H9 (cell line): ENCODE measurements at regions not wholly inside any gene's neighbourhood (a gene's known extent, or its start where the extent isn't known, plus 50 kb on each side); places are given as distances from the start of the nearest gene placed in this dataset.

Experiments
- DNase-seq: peaks from one replicate; pipeline ENCODE4 v3.0.0-alpha.2; 2017
- H2AFZ ChIP-seq: one replicate; pipeline ENCODE4 v1.6.1; 2013; ENCODE audit warnings: mild to moderate bottlenecking, low read length, control low read depth, moderate library complexity
- H2AK5ac ChIP-seq: 2 replicates; pipeline ENCODE4 v1.6.1; 2013; ENCODE audit warnings: low read length, control low read depth, mixed read lengths; ENCODE audit not compliant: insufficient read length
- H2BK120ac ChIP-seq: one replicate; pipeline ENCODE4 v1.6.1; 2013; ENCODE audit warnings: low read depth, mild to moderate bottlenecking, low read length, control low read depth, inconsistent platforms; ENCODE audit not compliant: poor library complexity, severe bottlenecking
- H2BK12ac ChIP-seq: 2 replicates; pipeline ENCODE4 v1.6.1; 2013; ENCODE audit warnings: low read length, control low read depth, mixed read lengths, low read depth; ENCODE audit not compliant: insufficient read length
- H2BK15ac ChIP-seq: 2 replicates; pipeline ENCODE4 v1.6.1; 2013; ENCODE audit warnings: low read depth, low read length, control low read depth
- H2BK20ac ChIP-seq: one replicate; pipeline ENCODE4 v1.6.1; 2013; ENCODE audit warnings: low read depth, mild to moderate bottlenecking, low read length, control low read depth, inconsistent platforms; ENCODE audit not compliant: poor library complexity, severe bottlenecking
- H2BK5ac ChIP-seq: 2 replicates; pipeline ENCODE4 v1.6.1; 2013; ENCODE audit warnings: low read length, control low read depth, mixed read lengths; ENCODE audit not compliant: insufficient read length
- H3K14ac ChIP-seq: 2 replicates; pipeline ENCODE4 v1.6.1; 2013; ENCODE audit warnings: low read length, control low read depth; ENCODE audit not compliant: insufficient read depth
- H3K18ac ChIP-seq: 2 replicates; pipeline ENCODE4 v1.6.1; 2013; ENCODE audit warnings: low read depth, mild to moderate bottlenecking, mixed read lengths, low read length, control low read depth; ENCODE audit not compliant: insufficient read length
- H3K23ac ChIP-seq: 2 replicates; pipeline ENCODE4 v1.6.1; 2013; ENCODE audit warnings: low read length, control low read depth, mixed read lengths, low read depth; ENCODE audit not compliant: insufficient read length
- H3K23me2 ChIP-seq: 2 replicates; pipeline ENCODE4 v1.6.1; 2013; ENCODE audit warnings: low read depth, mild to moderate bottlenecking, mixed read lengths, low read length, control low read depth; ENCODE audit not compliant: insufficient read length, poor library complexity, severe bottlenecking
- H3K27ac ChIP-seq: 2 replicates; pipeline ENCODE4 v1.5.1; 2013; ENCODE audit warnings: low read length, control low read depth, mixed read lengths, low read depth; ENCODE audit not compliant: insufficient read length
- H3K27me3 ChIP-seq: 2 replicates; pipeline ENCODE4 v1.6.1; 2013; ENCODE audit warnings: low read length, control low read depth, inconsistent platforms; ENCODE audit not compliant: insufficient read depth
- H3K4ac ChIP-seq: 2 replicates; pipeline ENCODE4 v1.6.1; 2013; ENCODE audit warnings: low read depth, mild to moderate bottlenecking, control low read depth, inconsistent platforms, low read length, moderate library complexity
- H3K4me1 ChIP-seq: 2 replicates; pipeline ENCODE4 v1.6.1; 2013; ENCODE audit warnings: low read length, control low read depth, inconsistent platforms; ENCODE audit not compliant: insufficient read depth
- H3K4me2 ChIP-seq: 2 replicates; pipeline ENCODE4 v1.6.1; 2013; ENCODE audit warnings: low read length, control low read depth, mixed read lengths; ENCODE audit not compliant: insufficient read length, insufficient read depth
- H3K56ac ChIP-seq: 2 replicates; pipeline ENCODE4 v1.6.1; 2013; ENCODE audit warnings: low read depth, mild to moderate bottlenecking, mixed read lengths, low read length, control low read depth; ENCODE audit not compliant: insufficient read length
- H3K79me1 ChIP-seq: 2 replicates; pipeline ENCODE4 v1.6.1; 2013; ENCODE audit warnings: low read depth, mild to moderate bottlenecking, moderate library complexity, low read length, control low read depth, inconsistent platforms; ENCODE audit not compliant: insufficient read depth, poor library complexity, severe bottlenecking
- H3K79me2 ChIP-seq: 2 replicates; pipeline ENCODE4 v1.6.1; 2013; ENCODE audit warnings: low read length, control low read depth, inconsistent platforms; ENCODE audit not compliant: insufficient read depth
- H3K9ac ChIP-seq: 2 replicates; pipeline ENCODE4 v1.6.1; 2013; ENCODE audit warnings: low read length, control low read depth, mixed read lengths; ENCODE audit not compliant: insufficient read length; ENCODE audit errors: extremely low read depth
- H3K9me3 ChIP-seq: one replicate; pipeline ENCODE4 v1.6.1; 2013; ENCODE audit warnings: low read depth, low read length, inconsistent platforms; ENCODE audit not compliant: control insufficient read depth
- H3T11ph ChIP-seq: one replicate; pipeline ENCODE4 v1.6.1; 2013; ENCODE audit warnings: mild to moderate bottlenecking, low read length, control low read depth, inconsistent platforms
- H4K20me1 ChIP-seq: one replicate; pipeline ENCODE4 v1.6.1; 2013; ENCODE audit not compliant: control insufficient read depth, insufficient read length, insufficient read depth
- H4K5ac ChIP-seq: 2 replicates; pipeline ENCODE4 v1.6.1; 2013; ENCODE audit warnings: low read depth, mild to moderate bottlenecking, mixed read lengths, low read length, control low read depth; ENCODE audit not compliant: insufficient read length
- H4K8ac ChIP-seq: replicated peaks from 2 replicates; pipeline ENCODE4 v1.6.1; 2013; ENCODE audit warnings: low read length, control low read depth, mixed read lengths, low read depth; ENCODE audit not compliant: insufficient read length
- H4K91ac ChIP-seq: 2 replicates; pipeline ENCODE4 v1.6.1; 2013; ENCODE audit warnings: low read depth, mild to moderate bottlenecking, moderate library complexity, mixed read lengths, low read length, control low read depth; ENCODE audit not compliant: insufficient read length
- H3K27ac Mint-ChIP-seq, 3 experiments: 2 replicates in 2 of 3; 3 replicates in 1 of 3; pipeline ENCODE4 v1.8.0; 2020 to 2021; ENCODE audit warnings: mixed read lengths in 3 of 3, mild to moderate bottlenecking in 1 of 3, moderate library complexity in 1 of 3
- H3K27me3 Mint-ChIP-seq: 2 replicates; pipeline ENCODE4 v1.8.0; 2021; ENCODE audit warnings: low read depth, mild to moderate bottlenecking, moderate library complexity, mixed read lengths
- H3K36me3 Mint-ChIP-seq, 3 experiments: 2 replicates in 2 of 3; 3 replicates in 1 of 3; pipeline ENCODE4 v1.8.0; 2020 to 2021; ENCODE audit warnings: low read depth in 3 of 3, mixed read lengths in 3 of 3; ENCODE audit not compliant: insufficient read depth in 1 of 3
- H3K4me1 Mint-ChIP-seq, 2 experiments: 2 replicates each; pipeline ENCODE4 v1.8.0; 2020; ENCODE audit warnings: mixed read lengths in 2 of 2
- H3K4me3 Mint-ChIP-seq, 2 experiments: 2 replicates in 1 of 2; 3 replicates in 1 of 2; pipeline ENCODE4 v1.8.0; 2020 to 2021; ENCODE audit warnings: mild to moderate bottlenecking in 2 of 2, mixed read lengths in 2 of 2, moderate library complexity in 1 of 2
- H3K9me3 Mint-ChIP-seq, 2 experiments: 2 replicates in 1 of 2; 3 replicates in 1 of 2; pipeline ENCODE4 v1.8.0; 2020; ENCODE audit warnings: mild to moderate bottlenecking in 2 of 2, mixed read lengths in 2 of 2, moderate library complexity in 1 of 2
- WGBS: extraction: QIAGEN DNeasy Blood & Tissue Kit; methylation state at CpG from one replicate; pipeline ENCODE4 v1.1.7; 2013; ENCODE audit warnings: missing lambda C conversion rate, low lambda C conversion rate, mixed read lengths; ENCODE audit not compliant: insufficient read length; ENCODE audit errors: extremely low coverage; 5-methylcytosine and 5-hydroxymethylcytosine counted together
- TF ChIP-seq, protein P1 (sequence below): fragments of 200-600 bp; sonication (generic); conservative IDR thresholded peaks from 3 replicates; pipeline ENCODE4 v1.8.0; 2021; ENCODE audit warnings: antibody characterized with exemption, mild to moderate bottlenecking

DNA sequence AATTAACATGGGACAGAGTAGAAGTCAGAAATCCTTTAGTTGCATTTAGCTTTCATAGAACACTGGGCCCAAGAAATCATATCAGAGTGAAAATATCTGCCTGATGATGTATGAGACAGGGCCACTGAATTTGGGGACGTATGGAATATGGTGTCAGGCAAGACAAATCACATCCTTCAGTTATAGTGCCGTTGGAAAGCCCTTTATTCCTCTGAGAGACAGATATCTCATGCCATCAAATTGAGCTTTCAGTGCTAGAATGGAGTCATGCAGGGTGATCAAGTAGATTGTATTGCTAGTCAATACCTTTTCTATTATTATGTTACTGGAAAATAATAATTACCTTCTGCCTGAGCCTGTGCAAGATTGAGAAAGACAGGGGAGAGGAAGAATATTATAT, 398.2 kb upstream of the RARB start:
- H3K14ac ChIP-seq: no peak overlapping the region
- no peak overlapping the region for H3K23ac ChIP-seq
- Mint-ChIP-seq H3K4me1 (peaks cover 11 to 21% of the 10 kb centered on the region in 2 experiments; a peak in 3 of 4 replicates), H3K27me3 (no peaks in the 10 kb centered on the region), H3K36me3 (no peaks in the 10 kb centered on the region), H3K4me3 (no peak overlapping the region), H3K27ac (no peak overlapping the region), H3K9me3 (no peaks in the 10 kb centered on the region)
- H3K18ac ChIP-seq: no peak overlapping the region
- no peak overlapping the region for H3K27ac ChIP-seq
- DNase-seq: no peak
- no peak overlapping the region for H2BK120ac ChIP-seq
- WGBS: no CpG with 5 or more reads among the region's 2 CpGs
- TF ChIP-seq, protein P1, sequence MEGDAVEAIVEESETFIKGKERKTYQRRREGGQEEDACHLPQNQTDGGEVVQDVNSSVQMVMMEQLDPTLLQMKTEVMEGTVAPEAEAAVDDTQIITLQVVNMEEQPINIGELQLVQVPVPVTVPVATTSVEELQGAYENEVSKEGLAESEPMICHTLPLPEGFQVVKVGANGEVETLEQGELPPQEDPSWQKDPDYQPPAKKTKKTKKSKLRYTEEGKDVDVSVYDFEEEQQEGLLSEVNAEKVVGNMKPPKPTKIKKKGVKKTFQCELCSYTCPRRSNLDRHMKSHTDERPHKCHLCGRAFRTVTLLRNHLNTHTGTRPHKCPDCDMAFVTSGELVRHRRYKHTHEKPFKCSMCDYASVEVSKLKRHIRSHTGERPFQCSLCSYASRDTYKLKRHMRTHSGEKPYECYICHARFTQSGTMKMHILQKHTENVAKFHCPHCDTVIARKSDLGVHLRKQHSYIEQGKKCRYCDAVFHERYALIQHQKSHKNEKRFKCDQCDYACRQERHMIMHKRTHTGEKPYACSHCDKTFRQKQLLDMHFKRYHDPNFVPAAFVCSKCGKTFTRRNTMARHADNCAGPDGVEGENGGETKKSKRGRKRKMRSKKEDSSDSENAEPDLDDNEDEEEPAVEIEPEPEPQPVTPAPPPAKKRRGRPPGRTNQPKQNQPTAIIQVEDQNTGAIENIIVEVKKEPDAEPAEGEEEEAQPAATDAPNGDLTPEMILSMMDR: no peak
- H3K4me1 ChIP-seq: no peaks in the 10 kb centered on the region
- H2BK12ac ChIP-seq: no peak overlapping the region
- no peaks in the 10 kb centered on the region for H3K27me3 ChIP-seq
- no peak overlapping the region for H2BK15ac ChIP-seq
- H4K8ac ChIP-seq: no peak overlapping the region
- H4K5ac ChIP-seq: no peak overlapping the region
- no peaks in the 10 kb centered on the region for H4K20me1 ChIP-seq
- H2AFZ ChIP-seq: no peak overlapping the region
- no peaks in the 10 kb centered on the region for H3K23me2 ChIP-seq
- H2BK20ac ChIP-seq: no peak overlapping the region
- no peaks in the 10 kb centered on the region for H3K9me3 ChIP-seq
- no peak overlapping the region for H2AK5ac ChIP-seq
- H3K56ac ChIP-seq: no peak overlapping the region
- H2BK5ac ChIP-seq: no peak overlapping the region
- no peak overlapping the region for H3T11ph ChIP-seq
- no peaks in the 10 kb centered on the region for H3K79me1 ChIP-seq
- H3K4ac ChIP-seq: no peak overlapping the region
- H3K4me2 ChIP-seq: no peak overlapping the region
- H4K91ac ChIP-seq: no peak overlapping the region
- no peak overlapping the region for H3K9ac ChIP-seq
- no peaks in the 10 kb centered on the region for H3K79me2 ChIP-seq
